H1 (cell line): ENCODE measurements at regions not wholly inside any gene's neighbourhood (a gene's known extent, or its start where the extent isn't known, plus 50 kb on each side); places are given as distances from the start of the nearest gene placed in this dataset.

Experiments
- CTCF ChIA-PET: fragments of 300-600 bp; sonication (Branson Sonifier 250); formaldehyde crosslinking; loops from one replicate; lab custom pipeline; 2021; ENCODE audit not compliant: partially characterized antibody; lab: Charles Lee
- POLR2A ChIA-PET: fragments of 300-600 bp; sonication (Branson Sonifier 250); formaldehyde crosslinking; loops from one replicate; lab custom pipeline; 2021; ENCODE audit warnings: inconsistent platforms; ENCODE audit not compliant: partially characterized antibody; lab: Charles Lee
- DNase-seq, 2 experiments: peaks; one replicate each; pipeline versions ENCODE4 v3.0.0 to v3.0.0-alpha.2; 2010 to 2022; ENCODE audit warnings: low spot score in 2 of 2, low read depth in 1 of 2, mixed read lengths in 1 of 2
- FAIRE-seq: peaks from 2 replicates; lab custom pipeline; 2011; peaks lifted over from hg19 to GRCh38; lab: Jason Lieb, UNC
- H2AFZ ChIP-seq: 2 replicates; pipeline ENCODE4 v1.8.1; 2012; ENCODE audit warnings: low read length, inconsistent platforms
- H2AK5ac ChIP-seq: 2 replicates; pipeline ENCODE4 v1.6.1; 2013; ENCODE audit warnings: low read depth, low read length
- H2BK120ac ChIP-seq: replicated peaks from 2 replicates; pipeline ENCODE3; 2013; ENCODE audit warnings: low read depth, low read length, inconsistent platforms
- H2BK12ac ChIP-seq: 2 replicates; pipeline ENCODE4 v1.6.1; 2013; ENCODE audit warnings: low read depth, low read length
- H2BK15ac ChIP-seq: 2 replicates; pipeline ENCODE4 v1.6.1; 2013; ENCODE audit warnings: low read length
- H2BK20ac ChIP-seq: 2 replicates; pipeline ENCODE4 v1.6.1; 2013; ENCODE audit warnings: low read length
- H2BK5ac ChIP-seq: 2 replicates; pipeline ENCODE4 v1.6.1; 2013; ENCODE audit warnings: low read depth, low read length
- H3K14ac ChIP-seq: 2 replicates; pipeline ENCODE4 v1.6.1; 2013; ENCODE audit warnings: inconsistent platforms; ENCODE audit not compliant: insufficient read length
- H3K18ac ChIP-seq: 2 replicates; pipeline ENCODE4 v1.6.1; 2013; ENCODE audit warnings: low read length; ENCODE audit errors: extremely low read depth
- H3K23ac ChIP-seq: 2 replicates; pipeline ENCODE4 v1.6.1; 2013; ENCODE audit warnings: inconsistent platforms; ENCODE audit not compliant: insufficient read length
- H3K23me2 ChIP-seq: 2 replicates; pipeline ENCODE4 v1.6.1; 2013; ENCODE audit warnings: low read depth, low read length
- H3K27ac ChIP-seq: 2 replicates; pipeline ENCODE4 v1.6.1; 2011; ENCODE audit warnings: low read depth, low read length, inconsistent platforms
- H3K27me3 ChIP-seq, 4 experiments: replicated peaks in 1 of 4; 1 replicate in 1 of 4; 2 replicates in 3 of 4; pipeline versions ENCODE4 v1.6.1 to v1.8.1; 2011 to 2013; ENCODE audit warnings: low read length in 3 of 4, mild to moderate bottlenecking in 3 of 4, inconsistent platforms in 2 of 4, mixed read lengths in 2 of 4, moderate library complexity in 1 of 4; ENCODE audit not compliant: control insufficient read depth in 3 of 4, insufficient read depth in 3 of 4; ENCODE audit errors: extremely low read depth in 1 of 4
- H3K36me3 ChIP-seq, 4 experiments: 2 replicates each; pipeline versions ENCODE4 v1.6.1 to v1.8.1; 2011 to 2013; ENCODE audit warnings: mild to moderate bottlenecking in 4 of 4, low read length in 3 of 4, moderate library complexity in 2 of 4, control low read depth in 1 of 4, inconsistent platforms in 1 of 4; ENCODE audit not compliant: insufficient read depth in 4 of 4, control insufficient read depth in 2 of 4
- H3K4ac ChIP-seq: replicated peaks from 2 replicates; pipeline ENCODE3; 2013; ENCODE audit warnings: low read length, low read depth, mixed read lengths, inconsistent platforms; ENCODE audit not compliant: insufficient read length
- H3K4me1 ChIP-seq, 4 experiments: replicated peaks in 1 of 4; 1 replicate in 1 of 4; 2 replicates in 3 of 4; pipeline versions ENCODE4 v1.6.1 to v1.8.1; 2011 to 2013; ENCODE audit warnings: low read length in 3 of 4, inconsistent platforms in 2 of 4, mixed read lengths in 1 of 4; ENCODE audit not compliant: insufficient read depth in 4 of 4, control insufficient read depth in 3 of 4
- H3K4me2 ChIP-seq, 2 experiments: 2 replicates each; pipeline versions ENCODE4 v1.6.1 to v1.8.1; 2011 to 2013; ENCODE audit warnings: low read depth in 2 of 2, low read length in 2 of 2, control low read depth in 1 of 2, inconsistent platforms in 1 of 2, mild to moderate bottlenecking in 1 of 2; ENCODE audit not compliant: insufficient read depth in 1 of 2
- H3K4me3 ChIP-seq, 4 experiments: fragments of 200-600, 300-600 bp in 1 of 4; sonication (generic), shearing (Covaris generic), sonication (Bioruptor Twin) in 1 of 4; 2 replicates each; pipeline versions ENCODE4 v1.5.1 to v1.8.1; 2011 to 2016; ENCODE audit warnings: low read length in 4 of 4, low read depth in 3 of 4, control low read depth in 2 of 4, inconsistent platforms in 2 of 4, mild to moderate bottlenecking in 2 of 4, mixed read lengths in 1 of 4, moderate library complexity in 1 of 4; ENCODE audit not compliant: insufficient read depth in 2 of 4; ENCODE audit errors: extremely low read depth in 1 of 4
- H3K56ac ChIP-seq: replicated peaks from 2 replicates; pipeline ENCODE3; 2013; ENCODE audit warnings: low read depth, mild to moderate bottlenecking, mixed read lengths, low read length, inconsistent platforms; ENCODE audit not compliant: insufficient read length
- H3K79me1 ChIP-seq: 2 replicates; pipeline ENCODE4 v1.6.1; 2013; ENCODE audit warnings: low read depth, low read length, control low read depth
- H3K79me2 ChIP-seq, 2 experiments: 2 replicates each; pipeline versions ENCODE4 v1.6.1 to v1.8.1; 2012 to 2013; ENCODE audit warnings: low read length in 2 of 2, mild to moderate bottlenecking in 2 of 2, inconsistent platforms in 1 of 2; ENCODE audit not compliant: insufficient read depth in 2 of 2, control insufficient read depth in 1 of 2
- H3K9ac ChIP-seq, 4 experiments: replicated peaks in 1 of 4; 1 replicate in 1 of 4; 2 replicates in 3 of 4; pipeline versions ENCODE4 v1.6.1 to v1.8.1; 2011 to 2013; ENCODE audit warnings: low read depth in 3 of 4, low read length in 3 of 4, control low read depth in 2 of 4, mild to moderate bottlenecking in 2 of 4, moderate library complexity in 2 of 4, inconsistent platforms in 1 of 4; ENCODE audit errors: extremely low read depth in 1 of 4
- H3K9me3 ChIP-seq, 2 experiments: 2 replicates each; pipeline versions ENCODE4 v1.6.1 to v1.8.1; 2012 to 2013; ENCODE audit warnings: mild to moderate bottlenecking in 2 of 2, moderate library complexity in 2 of 2, control low read depth in 1 of 2, inconsistent platforms in 1 of 2, low read depth in 1 of 2, low read length in 1 of 2, mixed read lengths in 1 of 2; ENCODE audit not compliant: insufficient read depth in 2 of 2
- H4K20me1 ChIP-seq, 2 experiments: replicated peaks in 1 of 2; 2 replicates each; pipeline versions ENCODE3 to v1.8.1; 2011 to 2013; ENCODE audit warnings: inconsistent platforms in 2 of 2, low read length in 2 of 2, mild to moderate bottlenecking in 1 of 2; ENCODE audit not compliant: insufficient read depth in 2 of 2, control insufficient read depth in 1 of 2
- H4K5ac ChIP-seq: 2 replicates; pipeline ENCODE4 v1.6.1; 2013; ENCODE audit warnings: low read length, low read depth, mixed read lengths, inconsistent platforms; ENCODE audit not compliant: insufficient read length
- H4K8ac ChIP-seq: 2 replicates; pipeline ENCODE4 v1.8.0; 2013; ENCODE audit warnings: mild to moderate bottlenecking, moderate library complexity, low read length, inconsistent platforms; ENCODE audit not compliant: insufficient read depth; ENCODE audit errors: extremely low read depth
- H4K91ac ChIP-seq: replicated peaks from 2 replicates; pipeline ENCODE3; 2013; ENCODE audit warnings: low read length, mixed read lengths, inconsistent platforms; ENCODE audit not compliant: insufficient read length
- EP300 ChIP-seq, 2 experiments: IDR thresholded peaks; 1 replicate in 1 of 2; 2 replicates in 1 of 2; pipeline ENCODE4 v1.6.1; 2011 to 2012; ENCODE audit warnings: low read depth in 2 of 2, low read length in 2 of 2, mild to moderate bottlenecking in 2 of 2, borderline replicate concordance in 1 of 2, inconsistent platforms in 1 of 2, moderate library complexity in 1 of 2
- JUN ChIP-seq: IDR thresholded peaks from 2 replicates; pipeline ENCODE4 v1.6.1; 2011; ENCODE audit warnings: low read depth, mild to moderate bottlenecking, improper control_type of control experiment, low read length
- NRF1 ChIP-seq: IDR thresholded peaks from 2 replicates; pipeline ENCODE4 v1.6.1; 2011; ENCODE audit warnings: mild to moderate bottlenecking, low read depth, low read length, improper control_type of control experiment
- RBBP5 ChIP-seq: IDR thresholded peaks from 2 replicates; pipeline ENCODE4 v1.7.1; 2012; ENCODE audit warnings: low read depth, mild to moderate bottlenecking, inconsistent platforms, low read length, moderate library complexity, borderline replicate concordance
- ZNF274 ChIP-seq: IDR thresholded peaks from 2 replicates; pipeline ENCODE4 v1.7.0; 2012; ENCODE audit warnings: low read length, borderline replicate concordance; ENCODE audit errors: extremely low read depth
- WGBS, 2 experiments: shearing (Covaris generic) in 1 of 2; methylation state at CpG; one replicate each; pipeline versions ENCODE4 v1.1.6 to v1.1.7; 2013 to 2015; ENCODE audit warnings: low lambda C conversion rate in 2 of 2, mixed read lengths in 2 of 2, inconsistent platforms in 1 of 2, low coverage in 1 of 2, missing lambda C conversion rate in 1 of 2; ENCODE audit not compliant: insufficient replicate concordance in 2 of 2, insufficient coverage in 1 of 2, insufficient read length in 1 of 2; ENCODE audit errors: extremely low coverage in 1 of 2, missing lambda C conversion rate in 1 of 2; 5-methylcytosine and 5-hydroxymethylcytosine counted together

DNA sequence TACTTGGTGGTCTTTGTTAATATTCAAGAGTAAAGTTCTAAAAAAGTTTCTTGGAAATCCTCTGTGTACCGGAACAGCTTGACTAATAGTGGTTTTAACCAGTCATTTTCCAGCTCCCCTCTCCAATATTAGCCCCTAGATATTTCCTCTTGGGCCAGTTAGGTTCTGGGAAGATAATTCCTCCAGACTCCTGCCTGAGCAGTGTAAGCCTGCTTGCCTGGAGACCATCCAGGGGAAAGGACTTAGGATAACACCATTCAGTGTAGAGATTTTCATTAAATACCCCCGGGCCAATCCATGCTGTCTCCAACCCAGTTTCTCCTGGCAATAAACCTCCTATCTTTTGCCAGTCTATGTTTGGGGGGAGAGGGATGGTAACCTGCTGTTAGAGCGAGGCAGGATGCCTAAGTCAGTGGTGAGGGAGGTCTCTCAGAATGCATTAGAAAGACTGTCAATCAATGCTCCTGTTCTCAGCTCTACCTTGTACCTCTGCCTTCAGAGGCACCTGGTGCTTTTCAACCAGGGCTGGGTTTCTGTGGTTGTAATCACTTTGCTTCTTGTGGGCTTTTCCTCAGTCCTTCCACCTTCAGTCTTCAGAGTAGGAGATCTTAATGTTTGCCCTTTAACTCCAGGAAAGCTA is 186.4 kb downstream of the RNF152 start:
- no peak overlapping the region for H2BK20ac ChIP-seq
- TF ChIP-seq JUN (no peak), RBBP5 (no peak), EP300 (IDR thresholded peaks at IDR 0.05; ENCODE audit: borderline replicate concordance in 1 of 2, low read depth in 2 of 2, low read length in 2 of 2) (no peak), ZNF274 (no peak), NRF1 (no peak)
- H3K23me2 ChIP-seq, result no peaks in the 10 kb centered on the region
- no peak overlapping the region for H3K4me3 ChIP-seq
- no peak overlapping the region for H2BK12ac ChIP-seq
- no peak overlapping the region for H2BK5ac ChIP-seq
- H2BK15ac ChIP-seq, result no peak overlapping the region
- DNase-seq (no peak), FAIRE-seq (peak; percentile 32)
- H4K91ac ChIP-seq, result no peak overlapping the region
- WGBS, 2 experiments, result 67% methylated on average over 3 of the region's 3 CpGs; no CpG with 5 or more reads in 1 of the 2 experiments
- H3K4me2 ChIP-seq, result no peak overlapping the region
- H3K79me1 ChIP-seq, result no peaks in the 10 kb centered on the region
- H3K56ac ChIP-seq, result no peak overlapping the region
- no peak overlapping the region for H3K18ac ChIP-seq
- H3K14ac ChIP-seq, result no peak overlapping the region
- H3K36me3 ChIP-seq, result no peaks in the 10 kb centered on the region
- H4K5ac ChIP-seq, result no peak overlapping the region
- H2AK5ac ChIP-seq, result no peak overlapping the region
- H3K79me2 ChIP-seq, result no peaks in the 10 kb centered on the region
- H3K27ac ChIP-seq, result no peak overlapping the region
- H3K9me3 ChIP-seq, result 0 out of 4 replicates have a peak, but pooled peaks cover 0 to 4% of the 10 kb centered on the region in 2 experiments
- POLR2A ChIA-PET, result no interaction called here
- peaks cover 0 to 3% (median 0%) of the 10 kb centered on the region in 4 experiments; a peak in 1 of 7 replicates for H3K4me1 ChIP-seq
- H4K8ac ChIP-seq, result no peak overlapping the region
- no peak overlapping the region for H3K23ac ChIP-seq
- no peak overlapping the region for H3K4ac ChIP-seq
- no peaks in the 10 kb centered on the region for H4K20me1 ChIP-seq
- no peak overlapping the region for H3K9ac ChIP-seq
- H2BK120ac ChIP-seq, result no peak overlapping the region
- peaks cover 0 to 5% (median 2%) of the 10 kb centered on the region in 4 experiments; a peak in 3 of 7 replicates for H3K27me3 ChIP-seq
- no peak overlapping the region for H2AFZ ChIP-seq
- CTCF ChIA-PET, result interaction anchor here (0.9 to 1.3 kb wide), 2 partner anchors 12 to 23 kb away, joined by 3 to 4 read pairs; no protein-coding TSS in a partner anchor
